ENCODE measurements at regions not wholly inside any gene's neighbourhood (a gene's known extent, or its start where the extent isn't known, plus 50 kb on each side); places are given as distances from the start of the nearest gene placed in this dataset.
"Not testable (repeated sequence)": the region's sequence is repeated elsewhere in the genome, so short reads cannot be mapped to it uniquely, and the experiment has no call there.

DNA sequence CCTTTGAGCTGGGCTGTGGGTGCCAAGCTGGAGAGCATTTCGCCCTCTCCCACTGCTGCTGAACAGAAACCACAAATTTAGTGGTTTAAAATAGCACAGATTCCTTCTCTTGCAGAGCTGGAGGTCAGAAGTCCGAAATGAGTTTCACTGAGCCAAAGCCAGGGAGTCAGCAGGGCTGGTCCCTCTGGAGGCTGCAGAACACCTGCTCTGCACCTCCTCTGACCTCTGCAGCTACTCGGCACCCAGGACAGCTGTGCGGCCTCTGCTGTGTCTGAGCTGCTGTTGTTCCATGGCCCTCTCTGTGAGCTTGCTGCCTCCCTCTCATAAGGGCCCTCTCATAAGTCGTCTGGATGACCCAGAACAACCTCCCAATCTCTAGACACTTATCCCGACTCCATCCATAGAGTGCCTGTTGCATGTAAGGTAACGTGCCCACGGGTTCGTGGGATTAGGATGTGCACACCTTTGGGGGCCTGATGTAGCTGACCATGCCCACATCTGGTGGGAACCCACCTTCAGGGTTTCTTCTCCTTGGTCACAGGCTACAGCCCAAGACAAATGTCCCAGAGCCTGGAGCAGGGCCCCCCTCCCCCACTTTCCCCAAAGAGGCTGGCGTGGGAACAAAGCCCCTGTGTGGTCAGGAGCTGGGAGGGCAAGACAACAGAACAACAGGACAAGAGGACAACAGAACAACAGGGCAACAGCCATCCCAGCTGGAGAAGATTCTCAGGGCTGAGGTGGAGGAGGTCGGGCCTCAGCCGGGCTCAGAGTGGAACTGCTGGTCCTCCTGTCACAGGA is 177.2 kb downstream of the LMLN start:
- H3K27me3 Mint-ChIP-seq; DNase-seq; H3K27ac Mint-ChIP-seq; CTCF ChIA-PET; H3K4me1 Mint-ChIP-seq; intact Hi-C loops (cut with DNase I, micrococcal nuclease); H3K4me3 Mint-ChIP-seq; POLR2A ChIA-PET; H3K9me3 Mint-ChIP-seq (ENCODE audit: low read depth); H3K36me3 Mint-ChIP-seq (ENCODE audit: low read depth); ATAC-seq: not testable (repeated sequence)

DNA sequence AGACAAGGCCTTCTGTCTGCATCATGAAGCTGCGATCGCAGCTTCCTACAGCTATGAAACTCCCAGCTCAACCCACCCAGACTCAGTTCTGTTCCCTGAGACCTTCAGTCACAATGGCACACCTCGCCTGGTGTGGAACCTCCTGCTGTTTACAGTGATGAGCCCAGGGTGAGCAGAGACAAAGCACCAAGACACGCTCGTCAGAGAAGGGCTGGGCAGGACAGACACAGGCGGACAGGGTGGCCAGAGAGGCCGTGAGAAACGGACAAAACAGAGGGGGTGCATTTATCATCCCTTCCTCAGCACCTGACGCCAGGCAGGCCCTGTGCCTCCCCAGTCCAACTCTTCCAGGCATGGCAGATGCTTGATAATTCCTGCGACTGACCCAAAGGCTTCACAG is 178.2 kb downstream of the LMLN start:
- DNase-seq; CTCF ChIA-PET; H3K27me3 Mint-ChIP-seq; H3K36me3 Mint-ChIP-seq (ENCODE audit: low read depth); ATAC-seq; H3K9me3 Mint-ChIP-seq (ENCODE audit: low read depth); POLR2A ChIA-PET; H3K4me3 Mint-ChIP-seq; intact Hi-C loops (cut with DNase I, micrococcal nuclease); H3K4me1 Mint-ChIP-seq; H3K27ac Mint-ChIP-seq: not testable (repeated sequence)

DNA sequence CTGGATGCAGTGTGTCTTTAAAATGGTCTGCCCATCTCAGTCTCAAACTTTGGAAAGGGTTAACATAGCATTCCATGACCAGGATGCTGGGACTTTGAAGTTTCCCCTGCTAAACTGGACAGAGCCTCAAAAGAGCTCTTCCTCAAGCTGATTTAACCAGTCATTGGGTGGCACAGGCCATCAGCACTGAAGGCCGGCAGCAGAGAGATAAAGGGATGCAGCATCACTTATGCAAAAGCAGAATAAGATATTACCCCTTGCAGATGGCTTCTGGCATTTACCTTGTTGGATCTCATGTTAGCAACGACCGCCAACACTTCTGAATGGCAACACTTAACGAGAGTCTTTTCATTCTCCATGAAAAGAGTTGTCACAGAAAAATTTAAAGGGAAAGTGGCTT is 179.0 kb downstream of the LMLN start:
- H3K9me3 Mint-ChIP-seq (ENCODE audit: low read depth); ATAC-seq; H3K27me3 Mint-ChIP-seq; DNase-seq; CTCF ChIA-PET; intact Hi-C loops (cut with DNase I, micrococcal nuclease); H3K4me3 Mint-ChIP-seq; POLR2A ChIA-PET; H3K4me1 Mint-ChIP-seq; H3K27ac Mint-ChIP-seq; H3K36me3 Mint-ChIP-seq (ENCODE audit: low read depth): not testable (repeated sequence)

GRCh38 chr3:198139513-198140167 is 179.6 kb downstream of the LMLN start:
- H3K27me3 Mint-ChIP-seq; ATAC-seq; H3K27ac Mint-ChIP-seq; H3K36me3 Mint-ChIP-seq (ENCODE audit: low read depth); H3K4me1 Mint-ChIP-seq; DNase-seq; intact Hi-C loops (cut with DNase I, micrococcal nuclease); H3K4me3 Mint-ChIP-seq; POLR2A ChIA-PET; H3K9me3 Mint-ChIP-seq (ENCODE audit: low read depth); CTCF ChIA-PET: not testable (repeated sequence)

DNA sequence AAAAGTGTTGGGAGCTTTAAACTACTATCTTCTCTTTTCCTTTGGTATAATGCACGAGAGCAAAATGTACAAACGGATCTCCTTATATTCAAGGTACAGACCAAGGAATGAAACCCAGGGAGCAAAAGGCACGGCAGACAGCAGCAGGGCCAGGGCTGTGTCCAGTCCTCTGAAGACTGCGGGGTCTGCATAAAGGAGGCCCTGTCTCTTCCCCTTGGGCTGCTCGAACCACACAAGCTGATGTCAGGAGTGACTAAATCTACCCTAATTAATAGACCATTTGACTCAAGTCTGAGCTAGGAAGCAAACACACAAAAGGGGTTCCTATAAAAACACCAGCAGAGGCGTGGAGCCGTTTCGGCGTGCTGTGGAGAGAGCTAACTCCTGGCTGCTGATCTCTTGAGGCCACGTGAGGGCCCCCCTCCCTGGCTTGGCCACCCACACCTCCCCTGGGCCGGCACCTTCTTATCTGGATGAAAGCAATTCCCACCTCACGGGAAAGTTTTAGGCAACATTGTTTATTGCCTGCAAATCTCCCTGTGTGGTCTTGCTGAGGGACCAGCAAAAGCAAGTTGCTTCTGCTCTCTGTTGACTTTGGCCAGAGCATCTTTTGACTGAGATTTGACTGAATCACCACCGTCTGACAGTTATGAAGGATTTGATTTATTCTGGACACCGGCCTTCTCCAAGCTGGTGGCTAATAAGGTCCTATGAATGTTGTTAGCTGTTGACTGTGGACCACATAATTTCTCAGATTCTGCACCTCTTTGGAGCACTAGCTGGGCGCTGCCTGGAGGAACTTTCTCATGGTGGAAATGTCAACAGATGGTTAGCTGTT is 183.5 kb downstream of the LMLN start:
- ATAC-seq; H3K27ac Mint-ChIP-seq; intact Hi-C loops (cut with DNase I, micrococcal nuclease); H3K4me3 Mint-ChIP-seq; DNase-seq; H3K36me3 Mint-ChIP-seq (ENCODE audit: low read depth); H3K9me3 Mint-ChIP-seq (ENCODE audit: low read depth); H3K4me1 Mint-ChIP-seq; POLR2A ChIA-PET; CTCF ChIA-PET; H3K27me3 Mint-ChIP-seq: not testable (repeated sequence)

- intact Hi-C loops (cut with DNase I, micrococcal nuclease); H3K27ac Mint-ChIP-seq; CTCF ChIA-PET; POLR2A ChIA-PET; H3K4me3 Mint-ChIP-seq; DNase-seq; H3K9me3 Mint-ChIP-seq (ENCODE audit: low read depth); H3K27me3 Mint-ChIP-seq; H3K4me1 Mint-ChIP-seq; ATAC-seq; H3K36me3 Mint-ChIP-seq (ENCODE audit: low read depth): not testable (repeated sequence)
Measured at GRCh38 chr3:198145231-198145784, 185.3 kb downstream of the LMLN start.

GRCh38 chr3:198146070-198146469 is 186.1 kb downstream of the LMLN start:
- intact Hi-C loops (cut with DNase I, micrococcal nuclease), result not testable (repeated sequence)

GRCh38 chr3:198146559-198147164 is 186.6 kb downstream of the LMLN start:
- CTCF ChIA-PET; H3K27ac Mint-ChIP-seq; POLR2A ChIA-PET; ATAC-seq; intact Hi-C loops (cut with DNase I, micrococcal nuclease); DNase-seq; H3K4me1 Mint-ChIP-seq; H3K9me3 Mint-ChIP-seq (ENCODE audit: low read depth); H3K36me3 Mint-ChIP-seq (ENCODE audit: low read depth); H3K27me3 Mint-ChIP-seq; H3K4me3 Mint-ChIP-seq: not testable (repeated sequence)

More at GRCh38 chr3:198146070-198146469, 186.1 kb downstream of the LMLN start:
- ATAC-seq; CTCF ChIA-PET; DNase-seq; H3K27me3 Mint-ChIP-seq; H3K36me3 Mint-ChIP-seq (ENCODE audit: low read depth); POLR2A ChIA-PET; H3K4me3 Mint-ChIP-seq; H3K27ac Mint-ChIP-seq; H3K4me1 Mint-ChIP-seq; H3K9me3 Mint-ChIP-seq (ENCODE audit: low read depth): not testable (repeated sequence)

DNA sequence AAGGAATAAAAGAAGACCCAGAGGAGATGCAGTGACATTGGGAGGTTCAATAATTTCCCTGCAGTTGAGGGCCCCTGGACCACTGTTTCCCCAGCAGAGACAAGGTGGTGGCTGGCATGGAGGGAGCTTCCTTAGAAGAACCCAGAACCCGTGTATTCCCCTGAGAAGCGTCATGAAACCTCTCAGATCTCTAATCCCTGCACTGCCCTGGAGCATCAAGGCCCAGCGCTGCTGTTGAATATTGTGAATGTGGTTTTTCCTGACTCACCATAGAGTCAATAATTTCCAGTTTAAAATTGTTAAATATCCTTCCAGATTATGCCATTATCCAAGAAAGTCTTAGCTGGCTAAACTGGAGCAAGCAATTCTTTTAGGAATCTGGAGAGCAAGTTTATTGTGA is 187.2 kb downstream of the LMLN start:
- DNase-seq; POLR2A ChIA-PET; H3K4me1 Mint-ChIP-seq; CTCF ChIA-PET; intact Hi-C loops (cut with DNase I, micrococcal nuclease); H3K36me3 Mint-ChIP-seq (ENCODE audit: low read depth); H3K27ac Mint-ChIP-seq; H3K4me3 Mint-ChIP-seq; H3K9me3 Mint-ChIP-seq (ENCODE audit: low read depth); ATAC-seq; H3K27me3 Mint-ChIP-seq: not testable (repeated sequence)

- H3K4me1 Mint-ChIP-seq; H3K9me3 Mint-ChIP-seq (ENCODE audit: low read depth); ATAC-seq; intact Hi-C loops (cut with DNase I, micrococcal nuclease); H3K4me3 Mint-ChIP-seq; CTCF ChIA-PET; H3K27ac Mint-ChIP-seq; DNase-seq; POLR2A ChIA-PET; H3K36me3 Mint-ChIP-seq (ENCODE audit: low read depth); H3K27me3 Mint-ChIP-seq: not testable (repeated sequence)
Measured at GRCh38 chr3:198147993-198148392, 188.0 kb downstream of the LMLN start.

GRCh38 chr3:198149904-198150303 is 189.9 kb downstream of the LMLN start:
- H3K36me3 Mint-ChIP-seq (ENCODE audit: low read depth); H3K27ac Mint-ChIP-seq; DNase-seq; H3K9me3 Mint-ChIP-seq (ENCODE audit: low read depth); H3K4me1 Mint-ChIP-seq; ATAC-seq; intact Hi-C loops (cut with DNase I, micrococcal nuclease); POLR2A ChIA-PET; H3K27me3 Mint-ChIP-seq; CTCF ChIA-PET; H3K4me3 Mint-ChIP-seq: not testable (repeated sequence)
